Common myeloid progenitor, CD34-positive (primary cell): ENCODE measurements at regions not wholly inside any gene's neighbourhood (a gene's known extent, or its start where the extent isn't known, plus 50 kb on each side); places are given as distances from the start of the nearest gene placed in this dataset.
A peak's percentile ranks its signal among the peaks of the same experiment; 100 is the strongest.

Experiments used
- CTCF ChIA-PET: fragments of 350-600 bp; sonication (Branson Sonifier 250); formaldehyde crosslinking; loops from one replicate; lab custom pipeline; 2021; ENCODE audit warnings: antibody characterized with exemption; lab: Charles Lee
- POLR2A ChIA-PET: fragments of 350-600 bp; sonication (Branson Sonifier 250); formaldehyde crosslinking; loops from one replicate; lab custom pipeline; 2021; ENCODE audit warnings: antibody characterized with exemption; lab: Charles Lee
- DNase-seq, 3 donors: peaks; one replicate each; pipeline versions ENCODE4 v3.0.0 to v3.0.0-alpha.2; 2013
- H3K27ac ChIP-seq, 2 experiments: 1 replicate in 1 of 2; 2 replicates in 1 of 2; pipeline ENCODE4 v1.7.0; 2013; ENCODE audit warnings: inconsistent platforms in 2 of 2, low read length in 2 of 2, mild to moderate bottlenecking in 2 of 2, low read depth in 1 of 2, moderate library complexity in 1 of 2; ENCODE audit not compliant: severe bottlenecking in 2 of 2, insufficient read depth in 1 of 2, poor library complexity in 1 of 2
- H3K27me3 ChIP-seq, 5 experiments: replicated peaks in 2 of 5; 1 replicate in 3 of 5; 2 replicates in 2 of 5; pipeline versions ENCODE4 v1.6.1 to v1.7.0; 2013; ENCODE audit warnings: low read length in 4 of 5, mild to moderate bottlenecking in 2 of 5, moderate library complexity in 2 of 5, inconsistent platforms in 1 of 5; ENCODE audit not compliant: insufficient read depth in 5 of 5, control insufficient read depth in 4 of 5
- H3K36me3 ChIP-seq, 4 experiments: 1 replicate in 2 of 4; 2 replicates in 2 of 4; pipeline versions ENCODE4 v1.6.1 to v1.7.0; 2013; ENCODE audit warnings: low read length in 3 of 4, control low read depth in 1 of 4, mild to moderate bottlenecking in 1 of 4; ENCODE audit not compliant: control insufficient read depth in 4 of 4, insufficient read depth in 4 of 4
- H3K4me1 ChIP-seq, 4 experiments: 1 replicate in 3 of 4; 2 replicates in 1 of 4; pipeline versions ENCODE4 v1.6.1 to v1.7.1; 2013; ENCODE audit warnings: low read length in 3 of 4, mild to moderate bottlenecking in 3 of 4, control low read depth in 1 of 4, inconsistent platforms in 1 of 4, moderate library complexity in 1 of 4; ENCODE audit not compliant: control insufficient read depth in 4 of 4, insufficient read depth in 4 of 4; ENCODE audit errors: control extremely low read depth in 1 of 4
- H3K4me3 ChIP-seq, 7 experiments: 1 replicate in 4 of 7; 2 replicates in 3 of 7; pipeline versions ENCODE4 v1.5.1 to v1.7.0; 2013; ENCODE audit warnings: mild to moderate bottlenecking in 7 of 7, low read length in 6 of 7, moderate library complexity in 6 of 7, inconsistent platforms in 2 of 7, low read depth in 2 of 7, control low read depth in 1 of 7; ENCODE audit not compliant: insufficient read depth in 4 of 7, control insufficient read depth in 1 of 7; ENCODE audit errors: extremely low read depth in 1 of 7
- H3K9me3 ChIP-seq, 5 experiments: 1 replicate in 4 of 5; 2 replicates in 1 of 5; pipeline versions ENCODE4 v1.6.1 to v1.7.1; 2013; ENCODE audit warnings: low read length in 4 of 5, mild to moderate bottlenecking in 2 of 5, inconsistent platforms in 1 of 5, low read depth in 1 of 5, moderate library complexity in 1 of 5; ENCODE audit not compliant: control insufficient read depth in 4 of 5, insufficient read depth in 2 of 5; ENCODE audit errors: control extremely low read depth in 1 of 5
- WGBS: methylation state at CpG from one replicate; pipeline ENCODE4 v1.1.5; 2013; ENCODE audit not compliant: insufficient coverage; 5-methylcytosine and 5-hydroxymethylcytosine counted together

DNA sequence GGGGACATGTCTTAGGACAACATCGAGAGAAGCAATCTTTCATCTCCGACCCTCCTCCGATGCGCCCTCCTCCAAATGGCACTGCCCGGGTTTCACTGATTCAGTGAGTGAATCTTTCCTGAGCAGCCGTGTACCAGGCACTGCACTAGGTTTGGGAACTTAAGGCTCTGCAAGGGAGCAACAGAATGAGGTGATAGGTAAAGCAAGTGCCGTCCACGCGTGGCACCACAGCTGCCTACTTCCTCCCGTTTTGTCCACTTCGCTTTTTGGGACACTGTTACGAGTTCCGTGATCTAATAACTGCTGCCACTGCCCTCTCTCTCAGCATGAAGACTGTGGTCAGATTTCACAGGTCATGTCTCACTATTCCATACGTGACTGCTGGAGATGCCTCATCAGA lies 131.0 kb downstream of the TEX29 start:
- Histone ChIP-seq H3K4me1 (no peaks in the 10 kb centered on the region), H3K36me3 (no peaks in the 10 kb centered on the region), H3K27ac (no peak overlapping the region), H3K9me3 (peaks cover 0 to 17% (median under 1%) of the 10 kb centered on the region in 5 experiments), H3K4me3 (no peak overlapping the region), H3K27me3 (peaks cover 0 to 12% (median 2%) of the 10 kb centered on the region in 5 experiments)
- POLR2A ChIA-PET = no interaction called here
- DNase-seq = no peak
- WGBS = 97% methylated on average over 14 of the region's 14 CpGs
- CTCF ChIA-PET = no interaction called here

DNA sequence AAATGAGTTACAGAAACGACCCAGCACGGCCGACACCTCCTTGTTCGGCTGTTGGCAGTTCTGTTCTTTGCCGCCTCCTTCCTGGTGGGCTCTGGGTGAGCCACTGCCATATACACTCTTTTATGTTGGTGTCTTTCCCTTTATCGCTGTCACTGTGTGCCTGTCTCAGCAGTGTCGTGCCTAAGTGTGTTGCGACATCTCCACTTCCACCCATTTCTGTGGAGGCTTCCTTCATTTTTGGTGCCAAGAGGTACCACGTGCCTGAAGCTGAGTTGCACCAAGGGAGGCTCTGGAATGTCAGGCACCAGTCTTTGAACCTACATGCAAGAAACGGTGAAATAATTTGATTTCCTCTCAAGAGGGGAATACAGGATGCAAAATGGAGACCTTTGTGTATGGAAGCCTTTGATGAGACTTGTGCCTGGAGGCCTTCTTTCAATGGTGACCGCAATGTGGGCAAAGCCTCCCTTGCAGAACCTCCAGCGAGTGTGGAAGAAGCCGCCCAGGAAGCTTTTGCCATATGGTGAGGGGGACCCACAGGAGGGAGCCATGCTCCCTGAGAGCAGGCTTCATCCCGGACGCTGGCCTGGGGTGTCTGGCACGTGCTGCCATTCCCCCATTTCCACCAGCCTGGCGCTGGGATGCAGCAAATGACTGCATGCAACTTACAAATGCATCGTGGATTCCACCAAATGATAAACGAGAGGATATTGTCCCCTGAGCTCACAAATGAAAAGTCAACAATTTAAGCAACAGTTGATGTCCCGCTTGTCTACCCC lies 136.2 kb downstream of the TEX29 start:
- POLR2A ChIA-PET = no interaction called here
- CTCF ChIA-PET = interaction anchor here (1.4 kb wide), 1 partner anchor 18 kb away, joined by 6 read pairs; no protein-coding TSS in a partner anchor

DNA sequence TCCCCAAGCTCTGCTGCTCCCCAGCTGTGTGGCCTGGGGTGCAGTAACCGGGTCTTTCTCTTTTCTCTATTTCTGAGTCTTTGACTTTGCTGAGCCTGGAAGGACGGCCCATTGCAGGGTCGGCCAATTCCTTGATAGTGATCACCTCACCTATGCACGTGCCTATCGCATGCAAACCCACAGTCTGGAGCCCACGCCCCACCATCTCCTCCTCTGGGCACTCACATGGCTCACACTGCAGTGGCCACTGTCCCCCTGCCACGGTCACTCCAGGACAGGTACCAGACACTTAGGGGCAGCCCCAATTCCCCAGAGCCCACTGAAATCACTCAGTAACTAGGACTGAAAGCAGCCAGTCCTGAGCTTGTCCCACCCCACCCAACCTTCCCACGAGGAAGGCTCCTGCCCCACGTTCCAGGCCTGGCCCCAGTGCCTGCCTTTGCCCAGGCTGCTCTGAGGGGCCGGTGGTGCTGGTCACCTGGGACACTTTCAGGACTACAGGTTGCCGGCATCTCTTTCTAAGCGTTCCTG lies 137.6 kb downstream of the TEX29 start:
- CTCF ChIA-PET = interaction anchor here (1.4 kb wide), 1 partner anchor 16 kb away, joined by 6 read pairs; no protein-coding TSS in a partner anchor
- WGBS = 92% methylated on average over 11 of the region's 12 CpGs

More for the DNA sequence above, 136.2 kb downstream of the TEX29 start:
- DNase-seq = no peak
- H3K27me3 ChIP-seq = peaks cover 0 to 25% (median 7%) of the 10 kb centered on the region in 5 experiments
- 89% methylated on average over 18 of the region's 20 CpGs for WGBS
- no peaks in the 10 kb centered on the region for H3K4me1 ChIP-seq
- no peaks in the 10 kb centered on the region for H3K36me3 ChIP-seq
- no peak overlapping the region for H3K27ac ChIP-seq
- H3K9me3 ChIP-seq = peaks cover 0 to 9% (median 3%) of the 10 kb centered on the region in 5 experiments
- H3K4me3 ChIP-seq = no peak overlapping the region

DNA sequence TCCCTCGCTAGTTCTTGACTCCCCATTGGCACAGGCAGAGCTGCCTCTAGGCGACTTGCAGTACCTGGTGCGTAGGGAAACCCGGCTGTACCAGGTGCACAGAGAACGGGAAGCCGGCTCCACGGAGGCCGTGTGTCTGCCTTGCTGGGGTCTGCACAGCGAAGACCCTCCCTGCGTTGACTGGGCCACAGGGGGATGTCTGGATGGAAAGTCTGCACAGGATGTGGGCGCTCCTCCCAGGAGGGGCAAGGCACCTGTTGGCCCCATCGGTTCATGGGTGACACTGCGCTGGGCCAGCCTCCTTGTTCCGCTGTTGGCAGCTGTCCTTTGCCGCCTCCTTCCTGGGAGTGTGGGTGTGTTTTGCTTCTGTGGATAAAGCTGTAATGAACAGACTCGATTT lies 138.3 kb downstream of the TEX29 start:
- DNase-seq = peak in 1 of 3 donors; percentile 3
- WGBS = 92% methylated on average over 12 of the region's 16 CpGs
- no peak overlapping the region for H3K27ac ChIP-seq
- POLR2A ChIA-PET = no interaction called here
- H3K36me3 ChIP-seq = no peaks in the 10 kb centered on the region
- H3K4me3 ChIP-seq = no peak overlapping the region
- H3K4me1 ChIP-seq = no peaks in the 10 kb centered on the region
- CTCF ChIA-PET = no interaction called here
- H3K27me3 ChIP-seq = peaks cover 0 to 37% (median 9%) of the 10 kb centered on the region in 5 experiments
- peaks cover 0 to 9% (median 3%) of the 10 kb centered on the region in 5 experiments for H3K9me3 ChIP-seq

More for the DNA sequence above, 137.6 kb downstream of the TEX29 start:
- Histone ChIP-seq H3K36me3 (no peaks in the 10 kb centered on the region), H3K27me3 (peaks cover 0 to 31% (median 5%) of the 10 kb centered on the region in 5 experiments), H3K4me1 (no peaks in the 10 kb centered on the region), H3K9me3 (peaks cover 0 to 9% (median 3%) of the 10 kb centered on the region in 5 experiments), H3K4me3 (no peak overlapping the region), H3K27ac (no peak overlapping the region)
- DNase-seq = no peak
- POLR2A ChIA-PET = no interaction called here

DNA sequence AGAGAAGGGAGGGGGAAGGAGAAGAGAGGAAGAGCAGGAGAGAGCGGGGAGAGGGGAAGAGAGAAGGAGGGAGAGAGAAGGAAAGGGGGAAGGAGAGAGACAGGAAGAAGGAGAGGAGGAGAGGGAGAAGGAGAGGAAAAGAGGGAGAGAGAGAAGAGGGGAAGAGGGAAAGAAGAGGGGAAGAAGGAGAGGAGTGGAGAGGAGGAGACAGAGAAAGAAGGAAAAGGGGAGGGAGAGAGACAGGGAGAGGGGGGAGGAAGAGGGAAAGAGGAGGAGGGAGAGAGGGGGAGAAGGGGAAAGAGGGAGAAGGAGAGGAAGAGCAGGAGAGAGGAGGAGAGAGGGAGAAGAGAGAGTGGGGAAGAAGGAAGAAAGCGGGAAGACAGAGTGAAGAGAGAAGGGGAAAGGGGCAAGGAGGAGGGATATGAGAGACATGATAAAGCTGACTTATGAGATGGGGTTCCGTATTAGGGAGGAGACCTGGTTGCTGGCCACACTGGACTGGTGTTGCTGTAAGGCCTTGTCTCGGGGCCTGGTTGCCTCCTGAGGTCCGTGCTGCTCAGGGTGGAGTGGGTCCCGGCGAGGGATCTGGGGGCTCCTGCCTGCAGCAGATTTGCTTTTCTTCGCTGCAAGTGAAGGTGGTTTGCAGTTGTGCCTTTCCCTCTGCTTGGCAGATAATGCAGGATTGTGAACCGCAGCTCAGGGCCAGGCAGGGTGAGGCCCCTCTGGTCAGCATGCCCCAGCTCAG lies 139.5 kb downstream of the TEX29 start:
- WGBS = 90% methylated on average over 7 of the region's 9 CpGs
- peaks cover 0 to 46% (median 14%) of the 10 kb centered on the region in 5 experiments for H3K27me3 ChIP-seq
- CTCF ChIA-PET = interaction anchor here (0.8 to 1.3 kb wide), 2 partner anchors 12 to 20 kb away, joined by 3 to 5 read pairs; no protein-coding TSS in a partner anchor

DNA sequence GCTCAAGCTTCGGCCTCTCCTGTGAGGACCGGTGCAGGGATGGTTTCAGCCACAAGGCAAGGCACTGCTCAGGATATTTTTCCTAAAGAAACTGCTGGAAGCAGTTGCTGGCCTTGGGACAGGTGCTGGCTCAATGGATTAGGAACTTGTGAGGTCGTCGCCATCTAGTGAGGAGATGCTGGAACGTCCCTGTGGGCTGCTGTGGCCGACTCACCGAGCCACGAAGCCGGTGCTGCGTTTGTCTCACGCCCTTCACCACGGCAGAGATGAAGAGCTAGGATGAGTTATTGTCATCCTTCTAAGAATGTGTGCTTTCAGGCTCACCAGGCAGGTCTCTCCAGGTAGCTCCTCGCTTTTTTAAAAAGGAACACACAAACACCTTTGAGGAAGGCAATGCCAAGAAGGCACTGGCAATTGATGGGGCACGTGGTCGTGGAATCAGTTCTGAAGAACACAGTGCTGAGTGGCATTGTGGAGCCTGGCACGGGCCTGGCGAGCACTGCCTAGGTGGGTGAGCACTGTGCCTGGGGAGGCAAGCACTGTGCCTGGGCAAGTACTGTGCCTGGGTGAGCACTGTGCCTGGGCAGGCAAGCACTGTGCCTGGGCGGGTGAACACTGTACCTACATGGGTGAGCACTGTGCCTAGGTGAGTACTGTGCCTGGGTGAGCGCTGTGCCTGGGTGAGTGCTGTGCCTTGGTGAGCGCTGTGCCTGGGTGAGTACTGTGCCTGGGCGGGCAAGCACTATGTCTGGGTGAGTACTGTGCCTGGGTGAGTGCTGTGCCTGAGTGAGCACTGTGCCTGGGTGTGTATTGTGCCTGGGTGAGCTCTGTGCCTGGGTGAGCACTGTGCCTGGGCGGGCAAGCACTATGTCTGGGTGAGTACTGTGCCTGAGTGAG lies 140.4 kb downstream of the TEX29 start:
- Histone ChIP-seq H3K36me3 (no peaks in the 10 kb centered on the region), H3K9me3 (peaks cover 0 to 7% (median 3%) of the 10 kb centered on the region in 5 experiments), H3K4me3 (no peak overlapping the region), H3K27ac (no peak overlapping the region), H3K4me1 (no peaks in the 10 kb centered on the region), H3K27me3 (peaks cover 0 to 49% (median 15%) of the 10 kb centered on the region in 5 experiments)
- WGBS = 52% methylated on average over 17 of the region's 22 CpGs
- peak; percentile 3 to 26 (median 22) for DNase-seq
- CTCF ChIA-PET = interaction anchor here (0.8 to 1.3 kb wide), 2 partner anchors 11 to 20 kb away, joined by 3 to 5 read pairs; no protein-coding TSS in a partner anchor
- POLR2A ChIA-PET = no interaction called here

More for the DNA sequence above, 139.5 kb downstream of the TEX29 start:
- Histone ChIP-seq H3K27ac (no peak overlapping the region), H3K4me1 (no peaks in the 10 kb centered on the region), H3K36me3 (no peaks in the 10 kb centered on the region), H3K4me3 (no peak overlapping the region), H3K9me3 (peaks cover 0 to 8% (median 3%) of the 10 kb centered on the region in 5 experiments)
- no peak for DNase-seq
- POLR2A ChIA-PET = no interaction called here
